Activated CD8-positive, alpha-beta memory T cell treated with anti-CD3 and anti-CD28 coated beads, Interleukin-2, amount 10 ng/mL, durations not matched to agents 7 days and 5 days (primary cell): ENCODE measurements at regions not wholly inside any gene's neighbourhood (a gene's known extent, or its start where the extent isn't known, plus 50 kb on each side); places are given as distances from the start of the nearest gene placed in this dataset.
"Not testable (repeated sequence)": the region's sequence is repeated elsewhere in the genome, so short reads cannot be mapped to it uniquely, and the experiment has no call there.

Experiments used
- ATAC-seq: fragments of 150-1000 bp; cut with Tn5 transposase; one replicate; pipeline ENCODE4 v1.10.0; 2021; ENCODE audit warnings: moderate library complexity
- CTCF ChIA-PET: fragments of 350-600 bp; sonication (Branson Sonifier 250); formaldehyde crosslinking; loops from one replicate; lab custom pipeline; 2021; ENCODE audit warnings: antibody characterized with exemption; lab: Charles Lee
- DNase-seq: peaks from one replicate; pipeline ENCODE4 v3.0.0-alpha.2; 2020
- H3K27ac Mint-ChIP-seq: one replicate; pipeline ENCODE4 v1.8.0; 2021; ENCODE audit warnings: mild to moderate bottlenecking, mixed read lengths
- H3K27me3 Mint-ChIP-seq: one replicate; pipeline ENCODE4 v1.8.0; 2021; ENCODE audit warnings: mixed read lengths
- H3K36me3 Mint-ChIP-seq: one replicate; pipeline ENCODE4 v1.8.0; 2021; ENCODE audit warnings: mild to moderate bottlenecking, mixed read lengths
- H3K4me1 Mint-ChIP-seq: one replicate; pipeline ENCODE4 v1.8.0; 2021; ENCODE audit warnings: mixed read lengths
- H3K4me3 Mint-ChIP-seq: one replicate; pipeline ENCODE4 v1.8.0; 2021; ENCODE audit warnings: mild to moderate bottlenecking, moderate library complexity, mixed read lengths
- H3K9me3 Mint-ChIP-seq: one replicate; pipeline ENCODE4 v1.8.0; 2022; ENCODE audit warnings: low read depth, mixed read lengths

DNA sequence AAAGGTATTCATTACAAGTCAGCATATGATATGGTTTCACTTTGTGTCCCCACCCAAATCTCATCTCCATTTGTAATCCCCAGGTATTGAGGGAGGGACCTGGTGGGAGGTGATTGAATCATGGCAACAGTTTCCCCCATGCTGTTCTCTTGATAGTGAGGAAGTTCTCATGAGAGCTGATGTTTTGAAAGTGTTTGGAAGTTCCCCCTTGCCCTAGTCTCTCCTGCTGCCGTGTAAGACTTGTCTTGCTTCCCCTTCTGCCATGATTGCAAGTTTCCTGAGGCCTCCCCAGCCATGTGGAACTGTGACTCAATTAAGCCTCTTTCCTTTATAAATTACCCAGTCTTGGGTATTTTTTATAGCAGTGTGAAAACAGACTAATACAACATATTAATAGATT lies 213.7 kb upstream of the ADRA1D start:
- H3K36me3 Mint-ChIP-seq, ATAC-seq, H3K4me1 Mint-ChIP-seq, CTCF ChIA-PET, H3K4me3 Mint-ChIP-seq, H3K27ac Mint-ChIP-seq, H3K9me3 Mint-ChIP-seq, DNase-seq: not testable (repeated sequence)
- peaks cover 19% of the 10 kb centered on the region for H3K27me3 Mint-ChIP-seq

DNA sequence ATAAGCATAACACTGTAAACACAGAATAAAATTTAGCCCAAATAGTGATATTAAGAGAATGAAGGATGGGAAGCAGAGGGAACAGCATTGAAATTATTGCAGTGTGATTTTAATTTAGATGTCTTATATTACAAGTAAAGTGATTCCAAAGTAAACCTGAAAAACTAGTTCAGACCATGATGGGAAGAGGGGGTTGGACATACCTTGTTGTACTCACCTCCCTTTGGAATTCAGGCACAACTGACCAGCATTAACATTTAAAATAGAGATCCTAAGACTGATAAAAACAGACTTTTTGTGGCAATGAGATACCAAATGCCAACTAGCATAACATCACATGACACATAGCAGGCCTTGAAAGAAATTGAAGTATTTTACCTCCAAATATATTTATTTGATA lies 210.0 kb upstream of the ADRA1D start:
- Mint-ChIP-seq H3K9me3 (no peaks in the 10 kb centered on the region), H3K27me3 (peaks cover 16% of the 10 kb centered on the region), H3K4me1 (no peaks in the 10 kb centered on the region), H3K4me3 (no peak overlapping the region), H3K27ac (no peak overlapping the region), H3K36me3 (no peaks in the 10 kb centered on the region)
- ATAC-seq (no peak), DNase-seq (no peak)
- CTCF ChIA-PET: no interaction called here

GRCh38 chr20:4457566-4458543 lies 208.8 kb upstream of the ADRA1D start:
- Mint-ChIP-seq H3K9me3 (no peaks in the 10 kb centered on the region), H3K4me3 (no peak overlapping the region), H3K36me3 (no peaks in the 10 kb centered on the region), H3K4me1 (no peaks in the 10 kb centered on the region), H3K27ac (no peak overlapping the region), H3K27me3 (peaks cover 10% of the 10 kb centered on the region)
- no peak for DNase-seq
- CTCF ChIA-PET: no interaction called here
- ATAC-seq: no peak

DNA sequence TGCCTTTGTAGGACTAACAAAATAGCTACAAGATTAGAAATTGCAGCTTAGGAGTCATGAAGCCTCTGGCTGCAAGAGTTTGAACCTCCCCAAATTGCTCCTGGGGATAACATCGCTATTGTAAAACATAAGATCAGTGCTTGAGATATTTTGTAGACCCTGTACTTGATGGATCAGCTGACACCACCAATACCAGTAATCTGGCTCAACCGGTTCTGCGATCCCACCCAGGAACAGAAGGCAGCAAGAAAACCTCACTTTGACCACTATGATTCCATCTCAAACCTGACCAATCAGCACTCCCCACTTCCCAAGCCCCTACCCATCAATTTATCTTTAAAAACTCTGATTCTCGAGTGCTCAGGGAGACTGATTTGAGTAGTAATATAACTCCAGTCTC lies 206.9 kb upstream of the ADRA1D start:
- H3K4me3 Mint-ChIP-seq: no peak overlapping the region
- ATAC-seq (no peak), DNase-seq (no peak)
- CTCF ChIA-PET: no interaction called here
- peaks cover 9% of the 10 kb centered on the region for H3K27me3 Mint-ChIP-seq
- no peak overlapping the region for H3K27ac Mint-ChIP-seq
- H3K9me3 Mint-ChIP-seq: no peaks in the 10 kb centered on the region
- no peaks in the 10 kb centered on the region for H3K36me3 Mint-ChIP-seq
- H3K4me1 Mint-ChIP-seq: no peaks in the 10 kb centered on the region

DNA sequence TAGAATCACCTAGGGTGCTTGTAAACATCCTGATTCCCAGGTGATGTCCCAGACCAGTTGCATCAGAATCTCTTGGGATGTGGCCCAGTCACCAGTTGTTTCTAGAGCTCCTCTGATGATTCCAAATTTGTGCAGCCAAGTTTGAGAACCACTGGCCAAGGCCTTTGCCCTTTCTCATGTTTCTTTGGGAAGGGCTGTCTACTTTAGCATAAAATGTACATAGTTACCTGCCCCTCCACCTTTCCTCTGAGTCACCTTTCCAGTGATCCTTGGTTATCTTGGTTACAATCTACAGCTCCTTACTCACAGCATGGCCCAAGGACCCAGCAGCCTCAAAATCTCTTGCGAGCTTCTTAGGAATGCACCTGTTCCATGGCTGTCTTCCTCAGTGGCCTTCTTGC lies 206.2 kb upstream of the ADRA1D start:
- Mint-ChIP-seq H3K36me3 (no peaks in the 10 kb centered on the region), H3K4me3 (no peak overlapping the region)
- CTCF ChIA-PET: no interaction called here

DNA sequence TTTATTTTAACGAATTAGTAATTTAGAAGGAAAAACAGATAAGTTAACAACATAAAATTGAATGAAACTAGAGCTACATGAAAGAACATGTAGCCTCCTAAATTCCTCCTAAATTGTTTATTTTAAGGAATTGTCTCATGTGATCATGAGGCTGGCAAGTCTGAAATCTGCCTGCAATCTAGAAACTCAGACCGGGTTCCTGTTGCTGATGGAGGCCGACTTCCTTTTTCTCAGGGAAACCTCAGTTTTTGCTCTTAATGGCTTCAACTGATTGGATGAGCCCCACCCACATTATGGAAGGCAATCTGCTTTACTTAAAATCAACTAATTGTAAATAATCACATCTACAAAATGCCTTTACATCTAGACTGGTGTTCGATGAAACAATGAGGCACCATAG lies 205.0 kb upstream of the ADRA1D start:
- Mint-ChIP-seq H3K4me3 (no peak overlapping the region), H3K36me3 (no peaks in the 10 kb centered on the region), H3K27ac (no peak overlapping the region), H3K27me3 (peaks cover 9% of the 10 kb centered on the region), H3K9me3 (no peaks in the 10 kb centered on the region), H3K4me1 (no peaks in the 10 kb centered on the region)
- CTCF ChIA-PET: no interaction called here
- DNase-seq: no peak
- ATAC-seq: no peak

More for the DNA sequence above, 206.2 kb upstream of the ADRA1D start:
- Mint-ChIP-seq H3K27me3 (peaks cover 9% of the 10 kb centered on the region), H3K4me1 (no peaks in the 10 kb centered on the region), H3K27ac (no peak overlapping the region), H3K9me3 (no peaks in the 10 kb centered on the region)
- no peak for ATAC-seq
- DNase-seq: no peak

- H3K4me3 Mint-ChIP-seq: no peak overlapping the region
- H3K27ac Mint-ChIP-seq: no peak overlapping the region
- CTCF ChIA-PET: interaction anchor here (0.5 kb wide), 1 partner anchor 236 kb away, joined by 3 read pairs; no protein-coding TSS in a partner anchor
- H3K4me1 Mint-ChIP-seq: no peaks in the 10 kb centered on the region
- H3K9me3 Mint-ChIP-seq: no peaks in the 10 kb centered on the region
- no peak for DNase-seq
- peaks cover 3% of the 10 kb centered on the region for H3K27me3 Mint-ChIP-seq
- ATAC-seq: no peak
- no peaks in the 10 kb centered on the region for H3K36me3 Mint-ChIP-seq
Measured at GRCh38 chr20:4453359-4453758, 204.3 kb upstream of the ADRA1D start.

DNA sequence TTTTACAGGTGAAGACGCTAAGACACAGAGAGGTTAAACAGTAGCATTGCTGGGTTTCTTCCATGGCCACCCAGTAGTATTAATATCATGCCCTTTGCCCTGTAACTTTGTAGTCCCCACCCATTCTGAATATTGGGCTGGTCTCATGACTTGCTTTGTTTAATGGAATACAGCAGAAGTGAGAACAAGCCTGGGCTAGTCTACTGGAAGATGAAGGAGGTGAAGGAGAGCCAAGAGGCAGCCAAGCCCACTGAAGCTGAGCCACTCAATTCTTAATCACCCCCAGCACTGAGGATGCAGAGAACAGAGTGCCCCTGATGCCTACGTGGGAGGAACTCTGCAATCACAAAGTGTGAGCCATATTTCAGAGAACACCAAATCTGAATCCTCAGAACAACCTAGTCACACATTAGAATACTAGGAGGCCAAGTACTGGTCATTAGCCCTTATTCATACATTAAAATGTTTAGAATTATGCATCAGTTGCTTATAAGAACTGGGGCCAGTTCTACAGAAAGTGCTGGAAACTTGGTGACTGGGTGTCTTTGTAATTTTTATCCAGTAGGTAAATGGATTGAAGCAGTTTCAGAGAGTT lies 202.5 kb upstream of the ADRA1D start:
- DNase-seq (no peak), ATAC-seq (no peak)
- H3K4me3 Mint-ChIP-seq: no peak overlapping the region
- CTCF ChIA-PET: no interaction called here
- no peaks in the 10 kb centered on the region for H3K36me3 Mint-ChIP-seq
- H3K9me3 Mint-ChIP-seq: no peaks in the 10 kb centered on the region
- peaks cover 5% of the 10 kb centered on the region for H3K27me3 Mint-ChIP-seq
- H3K27ac Mint-ChIP-seq: no peak overlapping the region
- H3K4me1 Mint-ChIP-seq: no peaks in the 10 kb centered on the region

DNA sequence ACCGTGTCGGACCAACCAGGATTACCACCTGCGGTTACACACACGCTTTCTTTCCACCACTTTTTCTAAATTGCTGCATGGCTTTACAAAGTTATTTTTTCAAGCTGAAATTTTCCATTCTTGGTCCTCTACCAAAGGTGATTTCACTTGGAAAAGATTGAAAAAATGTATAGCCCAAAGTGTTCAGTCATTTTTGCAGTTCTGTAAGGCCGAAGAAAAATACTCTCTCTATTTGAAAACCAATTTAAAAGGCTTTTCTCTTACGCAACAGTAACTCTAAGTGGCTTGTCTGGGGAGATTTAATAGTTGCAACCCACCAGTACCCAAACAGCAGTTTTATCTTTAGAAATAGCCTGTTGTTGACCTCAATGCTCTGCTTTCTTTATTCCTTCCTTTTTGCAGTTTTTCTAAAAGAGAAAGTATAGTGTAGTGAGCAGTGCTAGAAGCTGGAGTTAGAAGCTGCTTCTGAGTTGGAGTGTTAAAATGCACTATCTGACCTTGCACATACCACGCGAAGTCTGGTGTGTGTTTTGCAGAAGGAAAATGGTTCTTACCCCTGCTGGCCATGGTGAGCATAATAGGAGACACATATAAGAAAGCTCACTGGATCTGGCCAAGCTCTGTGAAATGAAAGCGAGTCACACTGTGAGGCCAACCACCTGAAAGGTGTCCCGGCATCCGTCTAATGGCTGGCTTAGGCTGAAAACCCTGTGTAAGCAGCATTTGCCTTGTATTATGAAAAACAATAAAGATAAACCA lies 201.0 kb upstream of the ADRA1D start:
- DNase-seq (no peak), ATAC-seq (no peak)
- Mint-ChIP-seq H3K27ac (no peak overlapping the region), H3K4me1 (no peaks in the 10 kb centered on the region), H3K36me3 (no peaks in the 10 kb centered on the region), H3K27me3 (peaks cover 13% of the 10 kb centered on the region), H3K9me3 (no peaks in the 10 kb centered on the region), H3K4me3 (no peak overlapping the region)
- CTCF ChIA-PET: no interaction called here

- H3K36me3 Mint-ChIP-seq: no peaks in the 10 kb centered on the region
- H3K27me3 Mint-ChIP-seq: peaks cover 15% of the 10 kb centered on the region
- no peaks in the 10 kb centered on the region for H3K9me3 Mint-ChIP-seq
- no peak overlapping the region for H3K27ac Mint-ChIP-seq
- DNase-seq (no peak), ATAC-seq (no peak)
- H3K4me1 Mint-ChIP-seq: no peaks in the 10 kb centered on the region
- CTCF ChIA-PET: no interaction called here
- no peak overlapping the region for H3K4me3 Mint-ChIP-seq
Measured at GRCh38 chr20:4445784-4446183, 196.7 kb upstream of the ADRA1D start.

GRCh38 chr20:4445331-4445730 lies 196.2 kb upstream of the ADRA1D start:
- Mint-ChIP-seq H3K27me3 (peaks cover 15% of the 10 kb centered on the region), H3K4me1 (no peaks in the 10 kb centered on the region), H3K27ac (no peak overlapping the region), H3K4me3 (no peak overlapping the region), H3K9me3 (no peaks in the 10 kb centered on the region), H3K36me3 (no peaks in the 10 kb centered on the region)
- CTCF ChIA-PET: no interaction called here
- no peak for DNase-seq
- no peak for ATAC-seq

GRCh38 chr20:4444404-4444803 lies 195.3 kb upstream of the ADRA1D start:
- ATAC-seq (no peak), DNase-seq (no peak)
- peaks cover 15% of the 10 kb centered on the region for H3K27me3 Mint-ChIP-seq
- H3K9me3 Mint-ChIP-seq: no peaks in the 10 kb centered on the region
- H3K4me3 Mint-ChIP-seq: no peak overlapping the region
- H3K36me3 Mint-ChIP-seq: no peaks in the 10 kb centered on the region
- CTCF ChIA-PET: no interaction called here
- no peak overlapping the region for H3K27ac Mint-ChIP-seq
- no peaks in the 10 kb centered on the region for H3K4me1 Mint-ChIP-seq

- Mint-ChIP-seq H3K9me3 (no peaks in the 10 kb centered on the region), H3K36me3 (no peaks in the 10 kb centered on the region), H3K27me3 (peaks cover 14% of the 10 kb centered on the region), H3K4me1 (no peaks in the 10 kb centered on the region), H3K27ac (no peak overlapping the region), H3K4me3 (no peak overlapping the region)
- ATAC-seq: no peak
- DNase-seq: no peak
- CTCF ChIA-PET: no interaction called here
Measured at GRCh38 chr20:4443016-4443415, 193.9 kb upstream of the ADRA1D start.
